ENCODE measurements at regions not wholly inside any gene's neighbourhood (a gene's known extent, or its start where the extent isn't known, plus 50 kb on each side); places are given as distances from the start of the nearest gene placed in this dataset.

DNA sequence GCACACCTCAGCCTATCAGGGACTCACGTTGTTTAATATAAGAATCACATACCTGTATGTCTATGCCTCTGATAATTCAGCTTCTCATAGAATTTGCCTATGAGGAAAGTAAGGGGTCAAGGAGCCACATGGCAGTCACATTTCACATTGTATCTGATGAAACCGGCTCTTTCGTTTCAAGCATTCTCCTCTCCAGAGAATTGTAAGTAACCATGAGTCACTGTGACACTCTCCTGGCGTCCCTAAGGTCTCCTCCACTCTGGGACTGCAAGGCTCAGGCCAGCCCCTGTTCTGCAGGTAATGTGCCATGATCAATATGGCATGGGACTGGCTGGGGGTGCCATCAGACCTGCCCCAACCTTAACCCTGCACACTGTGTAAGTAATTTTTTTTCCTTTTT lies 503.3 kb downstream of the COG6 start:
- TF ChIP-seq POLR2A (IDR thresholded peaks at IDR 0.05; ENCODE audit: low read length) (no peak), GATA1 (IDR thresholded peaks at IDR 0.05; ENCODE audit: low read depth, low read length) (no peak)

Data from erythroblast (primary cell).